PC-9 (cell line): ENCODE measurements at regions not wholly inside any gene's neighbourhood (a gene's known extent, or its start where the extent isn't known, plus 50 kb on each side); places are given as distances from the start of the nearest gene placed in this dataset.

Experiments used
- BruUV-seq: library from RNA; stranded (reverse); fragments of 400-500 nt; replicated peaks from 2 replicates; lab custom pipeline; 2021; lab: Mats Ljungman, UMichigan
- CTCF ChIA-PET: fragments of 300-600 bp; sonication (Branson Sonifier 250); formaldehyde crosslinking; loops from one replicate; lab custom pipeline; 2022; ENCODE audit warnings: antibody characterized with exemption; lab: Charles Lee
- POLR2A ChIA-PET: fragments of 300-600 bp; sonication (Branson Sonifier 250); formaldehyde crosslinking; loops from one replicate; lab custom pipeline; 2022; ENCODE audit warnings: antibody characterized with exemption; ENCODE audit not compliant: unreplicated experiment; lab: Charles Lee
- DNase-seq, 2 experiments: peaks; one replicate each; pipeline versions ENCODE4 v3.0.0 to v3.0.0-alpha.2; 2015 to 2022; ENCODE audit warnings: mixed read lengths in 1 of 2
- H2AFZ ChIP-seq: fragments of 200-600 bp; sonication (generic); 2 replicates; pipeline ENCODE4 v1.8.1; 2017; ENCODE audit warnings: antibody characterized with exemption
- H3F3A ChIP-seq: fragments of 200-600 bp; sonication (generic); 2 replicates; pipeline ENCODE4 v1.8.1; 2017; ENCODE audit warnings: antibody characterized with exemption, mild to moderate bottlenecking, low read depth; ENCODE audit not compliant: insufficient read depth
- H3K27ac ChIP-seq: fragments of 200-600 bp; sonication (generic); 2 replicates; pipeline ENCODE4 v1.6.1; 2016; ENCODE audit warnings: mixed run types
- H3K27me3 ChIP-seq: fragments of 200-600 bp; sonication (generic); 2 replicates; pipeline ENCODE4 v1.6.1; 2016; ENCODE audit warnings: low read depth, mixed run types; ENCODE audit not compliant: insufficient read depth
- H3K36me3 ChIP-seq: fragments of 200-600 bp; sonication (generic); 2 replicates; pipeline ENCODE4 v1.6.1; 2016; ENCODE audit warnings: low read depth, mixed run types
- H3K4me1 ChIP-seq: fragments of 200-600 bp; sonication (generic); replicated peaks from 2 replicates; pipeline ENCODE4 v1.6.1; 2016; ENCODE audit warnings: mixed run types; ENCODE audit not compliant: insufficient read depth
- H3K4me2 ChIP-seq: fragments of 200-600 bp; sonication (generic); 2 replicates; pipeline ENCODE4 v1.6.1; 2017; ENCODE audit warnings: mixed run types
- H3K4me3 ChIP-seq: fragments of 200-600 bp; sonication (generic); 2 replicates; pipeline ENCODE4 v1.6.1; 2016; ENCODE audit warnings: mixed run types
- H3K79me2 ChIP-seq: fragments of 200-600 bp; sonication (generic); 2 replicates; pipeline ENCODE4 v1.6.1; 2017; ENCODE audit warnings: low read depth, mixed run types
- H3K9me2 ChIP-seq: fragments of 200-600 bp; sonication (generic); 2 replicates; pipeline ENCODE4 v1.8.1; 2017; ENCODE audit warnings: mild to moderate bottlenecking; ENCODE audit not compliant: insufficient read depth
- H3K9me3 ChIP-seq: fragments of 200-600 bp; sonication (generic); 2 replicates; pipeline ENCODE4 v1.8.1; 2016; ENCODE audit warnings: low read depth; ENCODE audit not compliant: insufficient read depth
- H4K20me1 ChIP-seq: fragments of 200-600 bp; sonication (generic); 2 replicates; pipeline ENCODE4 v1.8.1; 2017; ENCODE audit not compliant: insufficient read depth
- EZH2 ChIP-seq: fragments of 200-600 bp; sonication (generic); IDR thresholded peaks from 2 replicates; pipeline ENCODE4 v1.8.0; 2017; ENCODE audit warnings: antibody characterized with exemption, low read depth
- intact Hi-C: fragments of 100-400 bp; cut with micrococcal nuclease; formaldehyde crosslinking; loops from one replicate; pipeline ENCODE4 v1.10.0; 2022; ENCODE audit not compliant: unreplicated experiment
- TF ChIP-seq, protein P1 (sequence below): fragments of 200-600 bp; sonication (generic); conservative IDR thresholded peaks from 2 replicates; pipeline ENCODE4 v1.6.1; 2017; ENCODE audit warnings: mixed run types, antibody characterized with exemption, mild to moderate bottlenecking, moderate library complexity

GRCh38 chrX:95836517-95836916, 848.1 kb upstream of the DIAPH2 start:
- no peak overlapping the region for H3K27ac ChIP-seq
- no peak overlapping the region for H3K4me2 ChIP-seq
- H2AFZ ChIP-seq, result no peak overlapping the region
- intact Hi-C loops, result no loop called here
- H3K79me2 ChIP-seq, result no peaks in the 10 kb centered on the region
- H3F3A ChIP-seq, result no peaks in the 10 kb centered on the region
- DNase-seq, result no peak
- no peaks in the 10 kb centered on the region for H3K9me2 ChIP-seq
- H4K20me1 ChIP-seq, result no peaks in the 10 kb centered on the region
- no TSS peak for BruUV-seq
- POLR2A ChIA-PET, result no interaction called here
- no peak for TF ChIP-seq EZH2
- TF ChIP-seq, protein P1, sequence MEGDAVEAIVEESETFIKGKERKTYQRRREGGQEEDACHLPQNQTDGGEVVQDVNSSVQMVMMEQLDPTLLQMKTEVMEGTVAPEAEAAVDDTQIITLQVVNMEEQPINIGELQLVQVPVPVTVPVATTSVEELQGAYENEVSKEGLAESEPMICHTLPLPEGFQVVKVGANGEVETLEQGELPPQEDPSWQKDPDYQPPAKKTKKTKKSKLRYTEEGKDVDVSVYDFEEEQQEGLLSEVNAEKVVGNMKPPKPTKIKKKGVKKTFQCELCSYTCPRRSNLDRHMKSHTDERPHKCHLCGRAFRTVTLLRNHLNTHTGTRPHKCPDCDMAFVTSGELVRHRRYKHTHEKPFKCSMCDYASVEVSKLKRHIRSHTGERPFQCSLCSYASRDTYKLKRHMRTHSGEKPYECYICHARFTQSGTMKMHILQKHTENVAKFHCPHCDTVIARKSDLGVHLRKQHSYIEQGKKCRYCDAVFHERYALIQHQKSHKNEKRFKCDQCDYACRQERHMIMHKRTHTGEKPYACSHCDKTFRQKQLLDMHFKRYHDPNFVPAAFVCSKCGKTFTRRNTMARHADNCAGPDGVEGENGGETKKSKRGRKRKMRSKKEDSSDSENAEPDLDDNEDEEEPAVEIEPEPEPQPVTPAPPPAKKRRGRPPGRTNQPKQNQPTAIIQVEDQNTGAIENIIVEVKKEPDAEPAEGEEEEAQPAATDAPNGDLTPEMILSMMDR, result no peak
- no peaks in the 10 kb centered on the region for H3K27me3 ChIP-seq
- H3K36me3 ChIP-seq, result no peaks in the 10 kb centered on the region
- no peak overlapping the region for H3K4me3 ChIP-seq
- no peaks in the 10 kb centered on the region for H3K9me3 ChIP-seq
- CTCF ChIA-PET, result no interaction called here
- no peaks in the 10 kb centered on the region for H3K4me1 ChIP-seq

DNA sequence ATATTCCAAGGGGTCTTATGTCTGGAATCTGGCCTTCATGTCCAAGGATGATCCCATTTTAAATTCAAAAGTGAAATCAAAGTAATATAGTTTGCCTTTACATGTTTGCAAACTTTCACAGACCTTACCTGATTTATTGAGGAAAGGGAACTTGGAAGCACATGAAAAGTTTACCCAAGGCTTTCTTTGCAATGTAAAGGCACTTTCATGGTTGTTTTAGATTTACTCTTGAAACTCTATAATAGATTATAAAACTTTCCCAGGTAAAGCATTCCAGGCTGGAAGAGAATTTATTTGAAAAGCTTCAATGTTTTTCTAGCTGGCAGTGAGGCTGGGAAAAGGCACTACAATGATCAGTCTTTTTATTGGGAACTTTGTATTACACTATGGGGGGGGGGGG, 842.8 kb upstream of the DIAPH2 start:
- no peaks in the 10 kb centered on the region for H3K27me3 ChIP-seq
- ChIA-PET CTCF (interaction anchor here (0.7 kb wide), 1 partner anchor 33 kb away, joined by 16 read pairs; no protein-coding TSS in a partner anchor), POLR2A (no interaction called here)
- no peaks in the 10 kb centered on the region for H3K4me1 ChIP-seq
- no peaks in the 10 kb centered on the region for H3K9me3 ChIP-seq
- H3F3A ChIP-seq, result no peaks in the 10 kb centered on the region
- no peak overlapping the region for H3K4me2 ChIP-seq
- no peak overlapping the region for H2AFZ ChIP-seq
- no peaks in the 10 kb centered on the region for H3K36me3 ChIP-seq
- no peaks in the 10 kb centered on the region for H3K79me2 ChIP-seq
- BruUV-seq, result no TSS peak
- intact Hi-C loops, result no loop called here
- H3K4me3 ChIP-seq, result no peak overlapping the region
- TF ChIP-seq, protein P1, result no peak
- TF ChIP-seq EZH2, result no peak
- no peaks in the 10 kb centered on the region for H3K9me2 ChIP-seq
- H4K20me1 ChIP-seq, result no peaks in the 10 kb centered on the region
- H3K27ac ChIP-seq, result no peak overlapping the region
- no peak for DNase-seq

GRCh38 chrX:95860127-95860526, 824.5 kb upstream of the DIAPH2 start:
- no peaks in the 10 kb centered on the region for H3F3A ChIP-seq
- no peak overlapping the region for H3K27ac ChIP-seq
- no peaks in the 10 kb centered on the region for H4K20me1 ChIP-seq
- ChIA-PET CTCF (no interaction called here), POLR2A (no interaction called here)
- no peaks in the 10 kb centered on the region for H3K4me1 ChIP-seq
- no peak for DNase-seq
- TF ChIP-seq, protein P1, result no peak
- no peak overlapping the region for H3K4me2 ChIP-seq
- H3K9me3 ChIP-seq, result no peaks in the 10 kb centered on the region
- no peaks in the 10 kb centered on the region for H3K79me2 ChIP-seq
- intact Hi-C loops, result no loop called here
- no peaks in the 10 kb centered on the region for H3K9me2 ChIP-seq
- no peak overlapping the region for H2AFZ ChIP-seq
- no peaks in the 10 kb centered on the region for H3K36me3 ChIP-seq
- no TSS peak for BruUV-seq
- no peak overlapping the region for H3K4me3 ChIP-seq
- H3K27me3 ChIP-seq, result no peaks in the 10 kb centered on the region
